Activated naive CD8-positive, alpha-beta T cell treated with anti-CD3 and anti-CD28 coated beads, Interleukin-2, amount 10 ng/mL, durations not matched to agents 7 days and 5 days (primary cell): ENCODE measurements at regions not wholly inside any gene's neighbourhood (a gene's known extent, or its start where the extent isn't known, plus 50 kb on each side); places are given as distances from the start of the nearest gene placed in this dataset.

Experiments
- ATAC-seq: fragments of 150-1000 bp; cut with Tn5 transposase; one replicate; pipeline ENCODE4 v1.10.0; 2021; ENCODE audit warnings: low read depth, moderate library complexity
- POLR2A ChIA-PET: fragments of 350-600 bp; sonication (Branson Sonifier 250); formaldehyde crosslinking; loops from one replicate; lab custom pipeline; 2021; ENCODE audit warnings: antibody characterized with exemption; lab: Charles Lee
- DNase-seq: peaks from one replicate; pipeline ENCODE4 v3.0.0; 2021
- H3K27ac Mint-ChIP-seq: one replicate; pipeline ENCODE4 v1.8.0; 2022; ENCODE audit warnings: mild to moderate bottlenecking, mixed read lengths
- H3K27me3 Mint-ChIP-seq: one replicate; pipeline ENCODE4 v1.8.0; 2022; ENCODE audit warnings: mild to moderate bottlenecking, moderate library complexity, mixed read lengths
- H3K36me3 Mint-ChIP-seq: one replicate; pipeline ENCODE4 v1.8.0; 2021; ENCODE audit warnings: mild to moderate bottlenecking, mixed read lengths
- H3K4me1 Mint-ChIP-seq: one replicate; pipeline ENCODE4 v1.8.0; 2021; ENCODE audit warnings: mixed read lengths
- H3K4me3 Mint-ChIP-seq: one replicate; pipeline ENCODE4 v1.8.0; 2022; ENCODE audit warnings: mild to moderate bottlenecking, moderate library complexity, mixed read lengths
- H3K9me3 Mint-ChIP-seq: one replicate; pipeline ENCODE4 v1.8.0; 2021; ENCODE audit warnings: mixed read lengths

DNA sequence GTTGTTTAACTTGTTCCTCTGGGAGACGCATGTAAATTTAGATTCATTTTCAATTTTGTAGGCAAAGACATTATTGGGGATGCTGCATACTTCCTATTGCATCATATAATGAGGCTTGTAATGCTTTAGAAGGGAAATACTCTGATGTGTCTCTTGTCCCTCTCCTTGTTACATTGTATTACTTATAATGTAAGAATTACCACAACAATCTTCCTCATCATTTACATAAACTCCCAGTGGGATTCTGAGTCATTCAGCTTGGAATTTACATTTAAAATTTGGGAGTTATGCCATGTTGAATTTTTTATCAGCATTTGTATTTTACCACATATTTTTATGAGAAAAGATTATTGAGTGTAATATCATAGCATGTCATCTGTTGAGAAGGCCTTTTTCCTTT lies 963.4 kb upstream of the NRXN1 start:
- H3K27me3 Mint-ChIP-seq: no peaks in the 10 kb centered on the region
- ATAC-seq (no peak), DNase-seq (no peak)
- no peak overlapping the region for H3K4me3 Mint-ChIP-seq
- peaks cover 7% of the 10 kb centered on the region for H3K9me3 Mint-ChIP-seq
- POLR2A ChIA-PET: no interaction called here
- no peak overlapping the region for H3K27ac Mint-ChIP-seq
- no peaks in the 10 kb centered on the region for H3K36me3 Mint-ChIP-seq
- H3K4me1 Mint-ChIP-seq: no peaks in the 10 kb centered on the region

DNA sequence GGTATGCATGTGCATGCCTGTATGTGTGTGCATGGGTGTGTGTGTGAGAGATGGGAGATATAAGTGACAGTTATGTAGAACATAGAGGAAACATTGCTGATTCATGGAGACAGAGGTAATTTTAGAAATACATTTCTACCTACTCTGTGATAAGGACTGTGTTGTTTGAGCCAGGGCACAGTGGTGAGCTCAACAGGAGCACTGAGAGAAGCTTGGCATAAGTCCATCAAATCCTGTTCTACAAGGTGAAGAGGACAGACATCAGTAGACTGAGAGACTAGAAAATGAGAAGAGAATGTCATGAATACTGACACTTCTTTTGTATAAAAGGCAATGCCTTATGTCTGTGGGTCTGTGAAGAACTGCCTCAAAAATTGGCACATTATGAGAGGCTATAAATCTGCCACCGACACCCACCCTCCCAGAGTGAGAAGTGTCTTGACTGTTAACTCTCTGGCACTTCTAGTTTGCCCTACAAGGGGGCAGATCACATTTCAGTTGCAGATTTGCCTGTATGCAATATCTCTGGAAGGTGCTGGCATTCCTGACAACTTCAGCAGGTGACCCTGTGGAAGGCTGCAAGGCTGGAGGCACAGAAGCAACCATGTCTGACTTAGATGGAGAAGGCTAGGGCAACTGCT lies 962.3 kb upstream of the NRXN1 start:
- Mint-ChIP-seq H3K27ac (no peak overlapping the region), H3K4me3 (no peak overlapping the region), H3K4me1 (no peaks in the 10 kb centered on the region), H3K27me3 (no peaks in the 10 kb centered on the region), H3K9me3 (peaks cover 7% of the 10 kb centered on the region), H3K36me3 (no peaks in the 10 kb centered on the region)
- ATAC-seq (no peak), DNase-seq (no peak)
- POLR2A ChIA-PET: no interaction called here

DNA sequence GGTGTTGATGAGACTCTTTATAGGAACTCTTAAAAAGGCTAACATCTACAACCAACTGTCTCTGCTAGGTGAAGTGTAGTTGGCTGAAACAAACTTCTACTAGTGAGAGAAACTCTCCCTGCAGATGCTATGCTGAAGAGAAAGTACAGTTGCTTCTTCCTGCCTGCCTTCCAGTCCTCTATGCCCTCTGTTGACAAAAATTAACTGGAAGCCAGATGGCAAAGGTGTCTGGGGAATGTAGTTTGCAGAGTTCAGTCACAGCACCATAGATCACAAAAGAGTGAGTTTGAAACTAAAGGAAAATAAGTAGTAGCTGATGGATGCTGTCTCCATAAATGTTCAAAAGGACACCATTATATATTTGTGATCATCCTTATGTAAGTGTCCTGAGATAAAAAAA lies 958.8 kb upstream of the NRXN1 start:
- H3K27me3 Mint-ChIP-seq: no peaks in the 10 kb centered on the region
- H3K9me3 Mint-ChIP-seq: no peaks in the 10 kb centered on the region
- H3K36me3 Mint-ChIP-seq: no peaks in the 10 kb centered on the region
- H3K4me1 Mint-ChIP-seq: no peaks in the 10 kb centered on the region
- DNase-seq: no peak
- POLR2A ChIA-PET: no interaction called here
- no peak overlapping the region for H3K27ac Mint-ChIP-seq
- no peak overlapping the region for H3K4me3 Mint-ChIP-seq
- no peak for ATAC-seq

DNA sequence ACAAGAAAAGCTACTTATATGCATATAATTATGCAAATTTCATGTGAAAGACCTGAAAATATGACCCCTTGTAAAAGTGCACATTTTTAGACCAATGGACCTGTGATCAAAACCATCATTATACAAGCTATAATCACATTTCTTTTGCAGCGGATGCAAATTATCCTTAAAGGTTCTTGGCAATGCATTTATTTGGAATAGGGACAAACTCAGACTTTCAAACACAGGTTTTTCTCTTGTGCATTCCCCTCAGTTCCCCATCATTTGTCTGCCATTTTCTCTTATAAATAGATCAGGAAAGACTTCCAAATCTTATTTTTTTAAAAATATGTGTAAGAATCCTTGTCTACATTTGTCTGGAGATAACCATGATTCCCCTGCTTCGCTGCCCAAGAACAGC lies 954.2 kb upstream of the NRXN1 start:
- H3K4me1 Mint-ChIP-seq: no peaks in the 10 kb centered on the region
- no peaks in the 10 kb centered on the region for H3K27me3 Mint-ChIP-seq
- no peak overlapping the region for H3K4me3 Mint-ChIP-seq
- no peaks in the 10 kb centered on the region for H3K36me3 Mint-ChIP-seq
- H3K9me3 Mint-ChIP-seq: no peaks in the 10 kb centered on the region
- DNase-seq: no peak
- POLR2A ChIA-PET: no interaction called here
- H3K27ac Mint-ChIP-seq: no peak overlapping the region
- ATAC-seq: no peak

DNA sequence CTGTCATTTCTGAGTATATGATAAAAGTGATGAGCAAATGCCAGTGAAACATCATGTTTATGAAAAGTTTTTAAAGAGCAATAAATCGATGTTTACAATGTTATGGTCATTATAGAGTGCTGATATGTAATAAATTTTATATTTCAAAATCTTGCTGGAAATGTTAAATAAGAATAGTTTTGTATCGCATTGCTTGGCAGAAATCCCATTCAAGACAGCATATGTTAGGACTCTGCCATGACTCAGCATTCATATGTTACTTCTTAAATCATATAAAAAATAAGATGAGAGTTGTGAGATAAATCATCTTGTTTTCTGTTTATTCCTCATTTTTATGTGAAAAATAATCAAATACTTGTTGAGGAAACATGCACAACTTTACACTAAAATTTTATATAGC lies 949.9 kb upstream of the NRXN1 start:
- H3K27ac Mint-ChIP-seq: no peak overlapping the region
- no peaks in the 10 kb centered on the region for H3K4me1 Mint-ChIP-seq
- no peak for ATAC-seq
- H3K36me3 Mint-ChIP-seq: no peaks in the 10 kb centered on the region
- no peak for DNase-seq
- no peaks in the 10 kb centered on the region for H3K27me3 Mint-ChIP-seq
- H3K4me3 Mint-ChIP-seq: no peak overlapping the region
- POLR2A ChIA-PET: no interaction called here
- H3K9me3 Mint-ChIP-seq: no peaks in the 10 kb centered on the region

DNA sequence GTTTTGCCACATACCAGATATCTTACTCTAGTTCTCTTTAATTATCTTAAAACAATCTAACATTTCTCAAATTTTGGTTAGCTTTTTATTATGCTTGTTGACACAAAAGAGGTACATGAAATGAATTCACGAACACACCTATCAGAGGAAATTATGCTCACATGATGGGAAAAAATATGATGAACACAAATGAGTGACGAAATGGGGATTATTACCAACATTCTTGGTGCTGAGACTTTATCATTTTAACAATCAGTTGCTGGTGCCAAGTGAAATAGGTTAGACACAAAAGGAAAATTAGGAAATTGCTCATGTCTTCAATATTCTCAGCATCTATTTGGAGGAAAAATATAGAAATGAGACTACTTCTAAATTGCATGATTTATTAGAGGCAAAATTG lies 944.7 kb upstream of the NRXN1 start:
- Mint-ChIP-seq H3K4me3 (no peak overlapping the region), H3K36me3 (no peaks in the 10 kb centered on the region), H3K27me3 (no peaks in the 10 kb centered on the region), H3K4me1 (no peaks in the 10 kb centered on the region), H3K27ac (no peak overlapping the region), H3K9me3 (peaks cover 3% of the 10 kb centered on the region)
- DNase-seq: no peak
- POLR2A ChIA-PET: no interaction called here
- ATAC-seq: no peak

DNA sequence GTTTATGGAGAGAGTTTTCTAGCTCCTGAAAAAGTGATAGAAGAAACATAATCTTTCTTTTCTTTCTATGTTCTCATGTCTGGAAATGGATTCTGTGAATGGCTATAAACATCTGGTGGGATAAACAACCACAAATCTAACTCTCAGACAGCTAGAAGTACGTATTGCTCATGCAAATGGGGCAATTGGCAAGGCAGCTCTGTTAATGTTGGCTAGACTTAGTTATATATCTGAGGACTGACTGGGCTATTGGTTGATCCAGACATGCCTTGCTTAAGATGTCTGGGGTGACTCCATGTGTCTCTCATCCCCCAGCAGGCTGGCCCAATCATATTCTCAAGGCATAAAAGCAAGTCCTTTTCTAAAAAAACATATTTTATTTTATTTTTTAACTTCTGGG lies 939.2 kb upstream of the NRXN1 start:
- ATAC-seq (no peak), DNase-seq (no peak)
- POLR2A ChIA-PET: no interaction called here
- Mint-ChIP-seq H3K4me1 (no peaks in the 10 kb centered on the region), H3K36me3 (no peaks in the 10 kb centered on the region), H3K4me3 (no peak overlapping the region), H3K27ac (no peak overlapping the region), H3K27me3 (no peaks in the 10 kb centered on the region), H3K9me3 (peaks cover 2% of the 10 kb centered on the region)

DNA sequence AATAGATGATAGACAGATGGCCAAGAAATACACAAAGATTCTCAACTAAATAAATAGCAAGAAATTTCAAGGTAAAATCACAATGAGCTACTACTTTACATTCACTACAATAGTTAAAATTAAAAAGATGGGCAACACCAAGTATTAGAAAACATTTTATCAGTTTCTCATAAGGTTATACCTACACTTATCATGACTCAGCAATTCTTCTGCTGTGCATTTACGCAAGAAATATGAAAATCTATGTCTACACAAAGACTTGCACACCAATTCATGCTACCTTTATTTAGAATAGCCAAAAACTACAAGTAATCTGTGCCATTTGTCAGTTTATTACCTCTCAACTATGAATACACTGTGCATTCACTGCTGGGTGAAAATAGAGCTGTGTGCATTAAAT lies 937.4 kb upstream of the NRXN1 start:
- DNase-seq (no peak), ATAC-seq (no peak)
- Mint-ChIP-seq H3K27me3 (no peaks in the 10 kb centered on the region), H3K36me3 (no peaks in the 10 kb centered on the region), H3K4me1 (no peaks in the 10 kb centered on the region), H3K27ac (no peak overlapping the region), H3K9me3 (peaks cover 2% of the 10 kb centered on the region), H3K4me3 (no peak overlapping the region)
- POLR2A ChIA-PET: no interaction called here

DNA sequence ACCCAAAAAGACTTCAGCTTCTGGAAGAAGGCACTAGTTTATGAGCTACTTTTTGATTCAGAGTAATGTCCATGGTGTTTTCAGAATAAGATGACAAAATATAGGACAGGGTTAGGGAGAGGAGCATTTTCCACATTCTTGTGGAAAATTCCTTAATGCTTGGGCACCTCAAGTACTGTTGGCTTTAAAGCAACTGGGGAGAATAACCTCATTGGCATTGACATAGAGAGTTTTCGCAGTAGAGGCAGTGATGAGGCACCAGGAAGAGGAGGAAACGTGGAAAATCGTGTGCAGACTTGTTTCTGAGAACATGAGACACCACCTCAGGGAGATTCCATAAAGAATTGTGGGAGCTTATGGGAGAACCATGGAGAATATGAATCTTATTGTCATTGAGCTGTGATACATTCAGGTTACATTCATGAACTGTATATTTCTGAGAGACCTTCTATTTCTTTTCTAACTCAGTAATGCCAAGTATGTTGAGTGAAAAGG lies 929.0 kb upstream of the NRXN1 start:
- Mint-ChIP-seq H3K27ac (no peak overlapping the region), H3K36me3 (no peaks in the 10 kb centered on the region), H3K27me3 (no peaks in the 10 kb centered on the region), H3K9me3 (peaks cover 8% of the 10 kb centered on the region), H3K4me3 (no peak overlapping the region), H3K4me1 (no peaks in the 10 kb centered on the region)
- no peak for DNase-seq
- no peak for ATAC-seq
- POLR2A ChIA-PET: no interaction called here

DNA sequence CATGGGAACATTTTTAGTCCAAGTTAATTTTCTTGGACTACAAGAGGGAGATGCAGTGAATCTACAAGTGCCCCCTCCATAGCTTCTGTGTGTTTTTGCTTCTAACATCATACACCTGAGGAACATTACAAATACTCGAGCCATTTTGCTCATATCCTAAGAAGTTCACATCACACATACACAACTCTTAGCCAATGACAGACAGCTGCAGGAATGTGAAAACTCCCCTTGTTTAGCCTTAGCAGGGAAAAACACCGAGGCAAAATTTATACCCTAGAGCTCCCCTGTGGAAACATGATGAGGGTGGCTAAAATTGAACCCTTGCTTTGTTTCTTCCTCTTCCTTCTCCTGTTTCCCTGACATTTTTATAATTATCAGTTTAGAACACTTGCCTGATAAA lies 928.3 kb upstream of the NRXN1 start:
- Mint-ChIP-seq H3K9me3 (peaks cover 9% of the 10 kb centered on the region), H3K36me3 (no peaks in the 10 kb centered on the region), H3K4me1 (no peaks in the 10 kb centered on the region), H3K4me3 (no peak overlapping the region), H3K27ac (no peak overlapping the region), H3K27me3 (no peaks in the 10 kb centered on the region)
- no peak for DNase-seq
- POLR2A ChIA-PET: no interaction called here
- ATAC-seq: no peak

DNA sequence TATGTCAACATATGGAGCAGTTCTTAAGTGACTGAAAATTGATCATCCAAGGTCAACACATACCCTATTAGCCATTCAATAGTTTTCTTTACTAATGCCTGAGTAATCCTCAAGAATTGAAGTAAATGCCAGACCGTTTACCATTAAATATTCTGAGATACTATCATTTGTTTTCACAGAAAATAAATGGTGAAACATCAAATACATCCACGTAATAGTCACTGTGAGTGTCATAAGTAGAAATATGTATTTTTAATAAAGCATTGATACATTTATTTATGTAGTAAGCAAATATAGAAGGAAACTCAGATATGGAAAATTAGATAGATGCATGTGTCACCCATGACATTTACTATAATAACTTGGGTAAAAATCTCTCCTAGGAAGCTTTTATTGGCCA lies 927.8 kb upstream of the NRXN1 start:
- Mint-ChIP-seq H3K27ac (no peak overlapping the region), H3K36me3 (no peaks in the 10 kb centered on the region), H3K27me3 (no peaks in the 10 kb centered on the region), H3K9me3 (peaks cover 9% of the 10 kb centered on the region), H3K4me1 (no peaks in the 10 kb centered on the region), H3K4me3 (no peak overlapping the region)
- POLR2A ChIA-PET: no interaction called here
- DNase-seq (no peak), ATAC-seq (no peak)

DNA sequence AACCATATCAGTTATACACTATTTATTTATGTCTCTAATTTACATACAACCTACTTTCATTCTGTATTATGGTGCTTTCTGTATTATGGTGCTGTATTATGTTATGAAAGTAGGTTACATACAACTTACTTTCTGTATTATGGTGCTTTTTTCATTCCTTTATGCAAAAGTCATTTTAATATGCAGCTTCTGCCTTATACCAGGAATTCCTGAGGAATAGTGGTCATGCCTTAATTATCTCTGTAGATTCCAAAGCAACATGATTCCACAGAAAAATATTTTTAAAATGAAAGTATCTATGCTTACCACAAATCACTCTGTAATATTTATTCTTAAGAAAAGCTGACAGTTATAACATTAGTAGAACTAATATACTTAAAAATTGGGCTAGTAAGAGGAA lies 922.0 kb upstream of the NRXN1 start:
- H3K36me3 Mint-ChIP-seq: no peaks in the 10 kb centered on the region
- H3K4me3 Mint-ChIP-seq: no peak overlapping the region
- no peak for DNase-seq
- H3K27ac Mint-ChIP-seq: no peak overlapping the region
- H3K4me1 Mint-ChIP-seq: no peaks in the 10 kb centered on the region
- H3K27me3 Mint-ChIP-seq: no peaks in the 10 kb centered on the region
- no peak for ATAC-seq
- peaks cover 16% of the 10 kb centered on the region for H3K9me3 Mint-ChIP-seq
- POLR2A ChIA-PET: no interaction called here

DNA sequence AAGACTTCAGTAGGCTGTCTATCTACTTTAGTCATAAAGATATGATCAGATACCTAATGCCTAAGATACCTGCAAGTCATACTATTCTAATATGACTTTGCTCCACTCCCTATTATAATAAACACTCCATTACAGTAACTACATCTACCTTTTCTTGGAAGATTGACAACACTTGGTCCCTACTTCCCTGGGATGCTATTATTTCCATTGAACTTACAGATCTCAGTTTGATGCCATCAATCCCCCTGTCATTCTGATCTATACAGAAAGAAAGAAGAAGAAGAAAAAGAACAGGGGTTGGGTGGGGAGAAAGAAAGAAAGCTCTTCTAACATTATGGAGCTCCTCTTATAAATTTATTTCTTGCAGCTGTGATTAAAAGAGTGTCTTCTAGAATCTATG lies 889.1 kb upstream of the NRXN1 start:
- Mint-ChIP-seq H3K27me3 (no peaks in the 10 kb centered on the region), H3K36me3 (no peaks in the 10 kb centered on the region), H3K27ac (no peak overlapping the region), H3K4me3 (no peak overlapping the region), H3K9me3 (peaks cover 12% of the 10 kb centered on the region), H3K4me1 (no peaks in the 10 kb centered on the region)
- POLR2A ChIA-PET: no interaction called here
- ATAC-seq: no peak
- DNase-seq: no peak

DNA sequence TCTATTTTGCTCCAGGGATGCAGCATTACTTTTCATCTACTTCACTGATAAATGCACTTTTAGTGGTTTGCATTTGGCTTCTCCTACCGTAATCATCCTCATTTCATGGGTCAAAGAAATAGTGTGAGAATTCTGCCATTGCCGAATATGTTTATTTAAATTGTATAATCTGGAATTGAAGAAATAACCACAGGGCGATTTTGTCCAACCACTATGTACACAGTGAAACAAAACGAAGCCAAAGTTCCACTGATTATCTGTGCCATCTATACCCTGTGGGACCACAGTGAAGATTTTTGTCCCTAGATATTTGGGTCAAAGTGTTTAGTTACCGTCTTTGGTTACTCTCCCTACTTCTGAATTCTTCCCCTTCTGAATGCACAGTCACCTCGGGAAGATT lies 888.6 kb upstream of the NRXN1 start:
- DNase-seq (no peak), ATAC-seq (no peak)
- Mint-ChIP-seq H3K4me3 (no peak overlapping the region), H3K27ac (no peak overlapping the region), H3K36me3 (no peaks in the 10 kb centered on the region), H3K9me3 (peaks cover 11% of the 10 kb centered on the region), H3K4me1 (no peaks in the 10 kb centered on the region), H3K27me3 (no peaks in the 10 kb centered on the region)
- POLR2A ChIA-PET: no interaction called here

DNA sequence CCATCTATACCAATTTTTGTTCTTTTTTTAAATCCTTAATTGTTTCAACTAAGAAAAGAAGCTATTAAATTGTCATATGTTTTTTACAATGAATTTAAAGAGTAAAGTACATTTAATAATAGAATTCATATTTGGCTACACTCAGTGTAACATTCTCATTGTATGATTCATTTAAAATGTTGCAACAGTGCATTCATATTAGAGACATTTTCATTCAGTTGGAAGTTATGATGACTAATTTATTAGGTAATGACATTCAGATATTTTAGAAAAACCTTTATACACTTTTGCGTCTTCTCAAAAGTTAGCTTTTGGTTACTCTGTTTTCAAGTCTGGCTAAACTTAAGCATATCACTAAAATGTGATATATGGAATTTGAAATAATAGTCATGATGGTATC lies 887.5 kb upstream of the NRXN1 start:
- Mint-ChIP-seq H3K36me3 (no peaks in the 10 kb centered on the region), H3K9me3 (peaks cover 10% of the 10 kb centered on the region), H3K27me3 (no peaks in the 10 kb centered on the region), H3K4me3 (no peak overlapping the region), H3K4me1 (no peaks in the 10 kb centered on the region), H3K27ac (no peak overlapping the region)
- no peak for ATAC-seq
- no peak for DNase-seq
- POLR2A ChIA-PET: no interaction called here
